ENCODE measurements at regions not wholly inside any gene's neighbourhood (a gene's known extent, or its start where the extent isn't known, plus 50 kb on each side); places are given as distances from the start of the nearest gene placed in this dataset.

DNA sequence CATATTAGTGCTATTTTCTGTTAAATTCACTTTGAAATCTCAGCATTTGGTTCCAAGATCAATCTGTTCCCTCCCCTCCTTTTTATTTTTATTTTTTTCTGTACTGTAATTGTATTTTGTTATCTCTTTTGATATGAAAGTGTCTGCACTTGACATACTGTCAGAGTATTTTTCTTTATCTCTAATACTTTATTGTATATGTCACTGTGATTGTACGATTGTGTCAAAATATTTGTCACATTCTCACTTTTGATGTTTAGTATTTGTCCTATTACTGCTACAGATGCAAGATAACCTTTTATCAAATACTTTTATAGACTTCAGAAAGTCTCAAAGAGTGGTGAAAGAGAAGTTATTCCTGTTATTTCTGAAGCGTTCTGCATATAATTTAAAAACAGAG lies 323.5 kb downstream of the JRKL start:
- TF ChIP-seq, protein P1, sequence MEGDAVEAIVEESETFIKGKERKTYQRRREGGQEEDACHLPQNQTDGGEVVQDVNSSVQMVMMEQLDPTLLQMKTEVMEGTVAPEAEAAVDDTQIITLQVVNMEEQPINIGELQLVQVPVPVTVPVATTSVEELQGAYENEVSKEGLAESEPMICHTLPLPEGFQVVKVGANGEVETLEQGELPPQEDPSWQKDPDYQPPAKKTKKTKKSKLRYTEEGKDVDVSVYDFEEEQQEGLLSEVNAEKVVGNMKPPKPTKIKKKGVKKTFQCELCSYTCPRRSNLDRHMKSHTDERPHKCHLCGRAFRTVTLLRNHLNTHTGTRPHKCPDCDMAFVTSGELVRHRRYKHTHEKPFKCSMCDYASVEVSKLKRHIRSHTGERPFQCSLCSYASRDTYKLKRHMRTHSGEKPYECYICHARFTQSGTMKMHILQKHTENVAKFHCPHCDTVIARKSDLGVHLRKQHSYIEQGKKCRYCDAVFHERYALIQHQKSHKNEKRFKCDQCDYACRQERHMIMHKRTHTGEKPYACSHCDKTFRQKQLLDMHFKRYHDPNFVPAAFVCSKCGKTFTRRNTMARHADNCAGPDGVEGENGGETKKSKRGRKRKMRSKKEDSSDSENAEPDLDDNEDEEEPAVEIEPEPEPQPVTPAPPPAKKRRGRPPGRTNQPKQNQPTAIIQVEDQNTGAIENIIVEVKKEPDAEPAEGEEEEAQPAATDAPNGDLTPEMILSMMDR (conservative IDR thresholded peaks at IDR 0.05; ENCODE audit: low read depth in 2 of 2): no peak
- TF ChIP-seq STAT1 (IDR thresholded peaks at IDR 0.05; ENCODE audit: unreplicated experiment): no peak
- no peak for TF ChIP-seq EZH2 (IDR thresholded peaks at IDR 0.05; ENCODE audit: low read depth, unreplicated experiment)
- TF ChIP-seq POLR2AphosphoS5 (IDR thresholded peaks at IDR 0.05; ENCODE audit: low read depth): no peak
- TF ChIP-seq, protein P2, sequence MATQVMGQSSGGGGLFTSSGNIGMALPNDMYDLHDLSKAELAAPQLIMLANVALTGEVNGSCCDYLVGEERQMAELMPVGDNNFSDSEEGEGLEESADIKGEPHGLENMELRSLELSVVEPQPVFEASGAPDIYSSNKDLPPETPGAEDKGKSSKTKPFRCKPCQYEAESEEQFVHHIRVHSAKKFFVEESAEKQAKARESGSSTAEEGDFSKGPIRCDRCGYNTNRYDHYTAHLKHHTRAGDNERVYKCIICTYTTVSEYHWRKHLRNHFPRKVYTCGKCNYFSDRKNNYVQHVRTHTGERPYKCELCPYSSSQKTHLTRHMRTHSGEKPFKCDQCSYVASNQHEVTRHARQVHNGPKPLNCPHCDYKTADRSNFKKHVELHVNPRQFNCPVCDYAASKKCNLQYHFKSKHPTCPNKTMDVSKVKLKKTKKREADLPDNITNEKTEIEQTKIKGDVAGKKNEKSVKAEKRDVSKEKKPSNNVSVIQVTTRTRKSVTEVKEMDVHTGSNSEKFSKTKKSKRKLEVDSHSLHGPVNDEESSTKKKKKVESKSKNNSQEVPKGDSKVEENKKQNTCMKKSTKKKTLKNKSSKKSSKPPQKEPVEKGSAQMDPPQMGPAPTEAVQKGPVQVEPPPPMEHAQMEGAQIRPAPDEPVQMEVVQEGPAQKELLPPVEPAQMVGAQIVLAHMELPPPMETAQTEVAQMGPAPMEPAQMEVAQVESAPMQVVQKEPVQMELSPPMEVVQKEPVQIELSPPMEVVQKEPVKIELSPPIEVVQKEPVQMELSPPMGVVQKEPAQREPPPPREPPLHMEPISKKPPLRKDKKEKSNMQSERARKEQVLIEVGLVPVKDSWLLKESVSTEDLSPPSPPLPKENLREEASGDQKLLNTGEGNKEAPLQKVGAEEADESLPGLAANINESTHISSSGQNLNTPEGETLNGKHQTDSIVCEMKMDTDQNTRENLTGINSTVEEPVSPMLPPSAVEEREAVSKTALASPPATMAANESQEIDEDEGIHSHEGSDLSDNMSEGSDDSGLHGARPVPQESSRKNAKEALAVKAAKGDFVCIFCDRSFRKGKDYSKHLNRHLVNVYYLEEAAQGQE (IDR thresholded peaks at IDR 0.05; ENCODE audit: unreplicated experiment): no peak
- no peak for TF ChIP-seq CREB1 (CRISPR knock-in tag; IDR thresholded peaks at IDR 0.05; ENCODE audit: low read depth)
- TF ChIP-seq ZNF114 (CRISPR knock-in tag; IDR thresholded peaks at IDR 0.05): no peak
- no peak for TF ChIP-seq ZNF331 (CRISPR knock-in tag; IDR thresholded peaks at IDR 0.05; ENCODE audit: low read depth)
- no peak for TF ChIP-seq EZH2phosphoT487 (IDR thresholded peaks at IDR 0.05; ENCODE audit: unreplicated experiment)
- TF ChIP-seq, protein P3, sequence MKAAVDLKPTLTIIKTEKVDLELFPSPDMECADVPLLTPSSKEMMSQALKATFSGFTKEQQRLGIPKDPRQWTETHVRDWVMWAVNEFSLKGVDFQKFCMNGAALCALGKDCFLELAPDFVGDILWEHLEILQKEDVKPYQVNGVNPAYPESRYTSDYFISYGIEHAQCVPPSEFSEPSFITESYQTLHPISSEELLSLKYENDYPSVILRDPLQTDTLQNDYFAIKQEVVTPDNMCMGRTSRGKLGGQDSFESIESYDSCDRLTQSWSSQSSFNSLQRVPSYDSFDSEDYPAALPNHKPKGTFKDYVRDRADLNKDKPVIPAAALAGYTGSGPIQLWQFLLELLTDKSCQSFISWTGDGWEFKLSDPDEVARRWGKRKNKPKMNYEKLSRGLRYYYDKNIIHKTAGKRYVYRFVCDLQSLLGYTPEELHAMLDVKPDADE (IDR thresholded peaks at IDR 0.05): no peak

All from GM23338 (cell line).